Ovary (tissue), 3 donors: ENCODE measurements at regions not wholly inside any gene's neighbourhood (a gene's known extent, or its start where the extent isn't known, plus 50 kb on each side); places are given as distances from the start of the nearest gene placed in this dataset.

Source experiments
- EP300 ChIP-seq: sonication (generic); formaldehyde crosslinking; IDR thresholded peaks from one replicate; pipeline ENCODE4 v1.6.1; 2017; ENCODE audit warnings: antibody characterized with exemption
- POLR2A ChIP-seq: fragments of 450-650 bp; IDR thresholded peaks from one replicate; pipeline ENCODE4 v1.6.1; 2017; ENCODE audit warnings: antibody characterized with exemption, mild to moderate bottlenecking, moderate library complexity
- TF ChIP-seq, protein P1 (sequence below), 3 donors: fragments of 450-650 bp in 2 of 3; fragments of 200-600 bp in 1 of 3; IDR thresholded peaks; one replicate each; pipeline versions ENCODE4 v1.5.1 to v1.8.0; 2016 to 2022; ENCODE audit warnings: antibody characterized with exemption in 3 of 3, mild to moderate bottlenecking in 1 of 3
- donor health status: DM: no; HTN: no; CAD: no.

GRCh38 chr9:129464972-129465833 lies 155.7 kb downstream of the C9orf50 start:
- TF ChIP-seq, protein P1, sequence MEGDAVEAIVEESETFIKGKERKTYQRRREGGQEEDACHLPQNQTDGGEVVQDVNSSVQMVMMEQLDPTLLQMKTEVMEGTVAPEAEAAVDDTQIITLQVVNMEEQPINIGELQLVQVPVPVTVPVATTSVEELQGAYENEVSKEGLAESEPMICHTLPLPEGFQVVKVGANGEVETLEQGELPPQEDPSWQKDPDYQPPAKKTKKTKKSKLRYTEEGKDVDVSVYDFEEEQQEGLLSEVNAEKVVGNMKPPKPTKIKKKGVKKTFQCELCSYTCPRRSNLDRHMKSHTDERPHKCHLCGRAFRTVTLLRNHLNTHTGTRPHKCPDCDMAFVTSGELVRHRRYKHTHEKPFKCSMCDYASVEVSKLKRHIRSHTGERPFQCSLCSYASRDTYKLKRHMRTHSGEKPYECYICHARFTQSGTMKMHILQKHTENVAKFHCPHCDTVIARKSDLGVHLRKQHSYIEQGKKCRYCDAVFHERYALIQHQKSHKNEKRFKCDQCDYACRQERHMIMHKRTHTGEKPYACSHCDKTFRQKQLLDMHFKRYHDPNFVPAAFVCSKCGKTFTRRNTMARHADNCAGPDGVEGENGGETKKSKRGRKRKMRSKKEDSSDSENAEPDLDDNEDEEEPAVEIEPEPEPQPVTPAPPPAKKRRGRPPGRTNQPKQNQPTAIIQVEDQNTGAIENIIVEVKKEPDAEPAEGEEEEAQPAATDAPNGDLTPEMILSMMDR (IDR thresholded peaks at IDR 0.05), result no peak
- TF ChIP-seq POLR2A (no peak), EP300 (no peak)
